MM.1S (cell line): ENCODE measurements at regions not wholly inside any gene's neighbourhood (a gene's known extent, or its start where the extent isn't known, plus 50 kb on each side); places are given as distances from the start of the nearest gene placed in this dataset.

ENCODE experiments used
- DNase-seq: peaks from one replicate; pipeline ENCODE4 v3.0.0-alpha.2; 2015
- H2AFZ ChIP-seq: fragments of 300-600 bp; sonication (generic); 2 replicates; pipeline ENCODE4 v1.6.0; 2016; ENCODE audit warnings: antibody characterized with exemption, low read length
- H3F3A ChIP-seq: fragments of 300-600 bp; sonication (generic); 2 replicates; pipeline ENCODE4 v1.6.1; 2016; ENCODE audit warnings: mild to moderate bottlenecking, antibody characterized with exemption, low read length, moderate library complexity, mixed read lengths; ENCODE audit not compliant: insufficient read depth
- H3K27ac ChIP-seq: fragments of 300-600 bp; sonication (generic); 2 replicates; pipeline ENCODE4 v1.5.1; 2016; ENCODE audit warnings: mild to moderate bottlenecking, low read length
- H3K27me3 ChIP-seq: fragments of 300-600 bp; sonication (generic); replicated peaks from 2 replicates; pipeline ENCODE4 v1.6.0; 2016; ENCODE audit warnings: low read length; ENCODE audit not compliant: insufficient read depth
- H3K36me3 ChIP-seq: fragments of 300-600 bp; sonication (generic); replicated peaks from 2 replicates; pipeline ENCODE4 v1.6.1; 2016; ENCODE audit warnings: mild to moderate bottlenecking, low read length, mixed read lengths; ENCODE audit not compliant: insufficient read depth
- H3K4me1 ChIP-seq: fragments of 300-600 bp; sonication (generic); 2 replicates; pipeline ENCODE4 v1.6.1; 2016; ENCODE audit warnings: low read length, mixed read lengths
- H3K4me2 ChIP-seq: fragments of 300-600 bp; sonication (generic); 2 replicates; pipeline ENCODE4 v1.6.0; 2016; ENCODE audit warnings: low read depth, low read length
- H3K4me3 ChIP-seq: fragments of 300-600 bp; sonication (generic); 2 replicates; pipeline ENCODE4 v1.5.1; 2016; ENCODE audit warnings: low read length, mixed read lengths
- H3K79me2 ChIP-seq: fragments of 300-600 bp; sonication (generic); 2 replicates; pipeline ENCODE4 v1.6.1; 2016; ENCODE audit warnings: mixed run types, low read length, mixed read lengths
- H3K9ac ChIP-seq: fragments of 300-600 bp; sonication (generic); 2 replicates; pipeline ENCODE4 v1.6.1; 2016; ENCODE audit warnings: low read length, mixed read lengths
- H3K9me2 ChIP-seq: fragments of 300-600 bp; sonication (generic); replicated peaks from 2 replicates; pipeline ENCODE4 v1.6.1; 2016; ENCODE audit warnings: mild to moderate bottlenecking, low read length, mixed read lengths; ENCODE audit not compliant: insufficient read depth
- H3K9me3 ChIP-seq: fragments of 300-600 bp; sonication (generic); replicated peaks from 2 replicates; pipeline ENCODE4 v1.6.1; 2016; ENCODE audit warnings: mild to moderate bottlenecking, low read length, mixed read lengths; ENCODE audit not compliant: insufficient read depth
- H4K20me1 ChIP-seq: fragments of 300-600 bp; sonication (generic); 2 replicates; pipeline ENCODE4 v1.6.1; 2016; ENCODE audit warnings: mild to moderate bottlenecking, low read length, moderate library complexity, mixed read lengths; ENCODE audit not compliant: insufficient read depth
- EZH2 ChIP-seq: fragments of 300-600 bp; sonication (generic); optimal IDR thresholded peaks from 2 replicates; pipeline ENCODE3; 2017; ENCODE audit warnings: low read depth, mild to moderate bottlenecking, antibody characterized with exemption, low read length, mixed read lengths
- EZH2phosphoT487 ChIP-seq: fragments of 300-600 bp; sonication (generic); IDR thresholded peaks from 2 replicates; pipeline ENCODE4 v1.6.1; 2018; ENCODE audit warnings: antibody characterized with exemption, low read length
- TF ChIP-seq, protein P1 (sequence below): fragments of 300-600 bp; sonication (generic); IDR thresholded peaks from 2 replicates; pipeline ENCODE4 v1.5.1; 2016; ENCODE audit warnings: antibody characterized with exemption, low read length, mixed read lengths

DNA sequence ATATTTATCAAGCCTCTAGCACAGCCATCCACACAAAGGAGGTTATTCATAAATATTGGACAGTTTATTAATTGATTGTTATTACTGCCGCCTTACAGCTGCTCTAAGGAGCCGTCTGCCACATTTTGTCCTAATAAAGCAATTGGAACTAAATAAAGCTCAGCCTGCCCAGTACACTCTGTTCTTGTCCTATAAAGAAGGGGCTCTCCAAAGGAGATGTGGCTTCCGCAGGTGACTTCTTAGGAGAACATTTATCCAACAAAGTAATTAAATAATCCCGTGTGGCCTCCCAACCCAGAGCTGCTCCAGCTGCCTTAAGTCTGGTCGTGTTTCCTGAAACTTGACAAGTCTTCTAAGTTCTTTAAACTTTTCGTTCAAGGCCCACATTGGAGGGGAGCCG is 497.7 kb downstream of the NPHP4 start:
- no peak overlapping the region for H3K9ac ChIP-seq
- peaks cover 94% of the 10 kb centered on the region for H3K27me3 ChIP-seq
- H3K27ac ChIP-seq: no peak overlapping the region
- no peaks in the 10 kb centered on the region for H3K4me1 ChIP-seq
- H3K9me3 ChIP-seq: no peaks in the 10 kb centered on the region
- H3K36me3 ChIP-seq: no peaks in the 10 kb centered on the region
- H3F3A ChIP-seq: no peaks in the 10 kb centered on the region
- H3K4me3 ChIP-seq: no peak overlapping the region
- H3K9me2 ChIP-seq: no peaks in the 10 kb centered on the region
- TF ChIP-seq EZH2phosphoT487: no peak
- TF ChIP-seq, protein P1, sequence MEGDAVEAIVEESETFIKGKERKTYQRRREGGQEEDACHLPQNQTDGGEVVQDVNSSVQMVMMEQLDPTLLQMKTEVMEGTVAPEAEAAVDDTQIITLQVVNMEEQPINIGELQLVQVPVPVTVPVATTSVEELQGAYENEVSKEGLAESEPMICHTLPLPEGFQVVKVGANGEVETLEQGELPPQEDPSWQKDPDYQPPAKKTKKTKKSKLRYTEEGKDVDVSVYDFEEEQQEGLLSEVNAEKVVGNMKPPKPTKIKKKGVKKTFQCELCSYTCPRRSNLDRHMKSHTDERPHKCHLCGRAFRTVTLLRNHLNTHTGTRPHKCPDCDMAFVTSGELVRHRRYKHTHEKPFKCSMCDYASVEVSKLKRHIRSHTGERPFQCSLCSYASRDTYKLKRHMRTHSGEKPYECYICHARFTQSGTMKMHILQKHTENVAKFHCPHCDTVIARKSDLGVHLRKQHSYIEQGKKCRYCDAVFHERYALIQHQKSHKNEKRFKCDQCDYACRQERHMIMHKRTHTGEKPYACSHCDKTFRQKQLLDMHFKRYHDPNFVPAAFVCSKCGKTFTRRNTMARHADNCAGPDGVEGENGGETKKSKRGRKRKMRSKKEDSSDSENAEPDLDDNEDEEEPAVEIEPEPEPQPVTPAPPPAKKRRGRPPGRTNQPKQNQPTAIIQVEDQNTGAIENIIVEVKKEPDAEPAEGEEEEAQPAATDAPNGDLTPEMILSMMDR: no peak
- no peak for TF ChIP-seq EZH2
- no peaks in the 10 kb centered on the region for H4K20me1 ChIP-seq
- H3K79me2 ChIP-seq: no peaks in the 10 kb centered on the region
- DNase-seq: no peak
- H2AFZ ChIP-seq: no peak overlapping the region
- no peak overlapping the region for H3K4me2 ChIP-seq

- TF ChIP-seq, protein P1: no peak
- TF ChIP-seq EZH2 (no peak), EZH2phosphoT487 (no peak)
- H3K4me2 ChIP-seq: no peak overlapping the region
- H3F3A ChIP-seq: no peaks in the 10 kb centered on the region
- peaks cover 98% of the 10 kb centered on the region for H3K27me3 ChIP-seq
- no peak for DNase-seq
- no peak overlapping the region for H3K4me3 ChIP-seq
- H2AFZ ChIP-seq: no peak overlapping the region
- H3K9me2 ChIP-seq: no peaks in the 10 kb centered on the region
- H3K79me2 ChIP-seq: no peaks in the 10 kb centered on the region
- H3K36me3 ChIP-seq: no peaks in the 10 kb centered on the region
- no peak overlapping the region for H3K27ac ChIP-seq
- no peaks in the 10 kb centered on the region for H3K9me3 ChIP-seq
- no peak overlapping the region for H3K9ac ChIP-seq
- no peaks in the 10 kb centered on the region for H3K4me1 ChIP-seq
- H4K20me1 ChIP-seq: no peaks in the 10 kb centered on the region
These were observed 498.3 kb downstream of the NPHP4 start for GRCh38 chr1:5493851-5494311.

DNA sequence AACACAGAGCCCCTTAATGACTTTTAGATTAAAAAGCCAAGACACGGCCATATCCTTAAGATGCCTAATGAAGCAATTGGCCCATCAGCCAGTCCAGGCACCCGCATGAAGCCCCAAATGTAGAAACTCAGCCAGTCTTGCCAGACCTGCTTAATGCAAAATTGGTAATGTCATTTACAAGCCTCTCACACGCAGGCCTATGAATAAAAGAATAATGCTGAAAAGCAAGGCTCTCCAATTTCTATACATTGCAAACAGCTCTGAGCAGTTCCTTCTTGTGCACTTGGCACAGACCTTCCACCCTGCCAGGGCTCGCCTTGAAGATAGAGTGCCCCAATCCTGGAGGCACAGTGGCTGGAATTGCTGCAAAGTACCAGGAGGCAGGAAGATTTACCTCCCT is 498.9 kb downstream of the NPHP4 start:
- Histone ChIP-seq H3K4me3 (no peak overlapping the region), H3K9ac (no peak overlapping the region), H3K4me1 (no peaks in the 10 kb centered on the region), H2AFZ (no peak overlapping the region), H3K79me2 (no peaks in the 10 kb centered on the region), H3K9me2 (no peaks in the 10 kb centered on the region), H3K27ac (no peak overlapping the region), H4K20me1 (no peaks in the 10 kb centered on the region), H3K36me3 (no peaks in the 10 kb centered on the region), H3K4me2 (no peak overlapping the region), H3K27me3 (peaks cover 96% of the 10 kb centered on the region), H3K9me3 (no peaks in the 10 kb centered on the region), H3F3A (no peaks in the 10 kb centered on the region)
- no peak for TF ChIP-seq EZH2phosphoT487
- TF ChIP-seq, protein P1: no peak
- no peak for TF ChIP-seq EZH2
- DNase-seq: no peak
